Uterus (tissue), 2 donors: ENCODE measurements at regions not wholly inside any gene's neighbourhood (a gene's known extent, or its start where the extent isn't known, plus 50 kb on each side); places are given as distances from the start of the nearest gene placed in this dataset.

ENCODE experiments used
- CTCF ChIP-seq, 4 experiments: fragments of 200-600 bp in 2 of 4; fragments of 450-650 bp in 2 of 4; sonication (generic) in 2 of 4; IDR thresholded peaks; one replicate each; pipeline ENCODE4 v1.5.1; 2016 to 2019; ENCODE audit warnings: antibody characterized with exemption in 4 of 4, mild to moderate bottlenecking in 2 of 4, moderate library complexity in 1 of 4
- POLR2A ChIP-seq, 2 donors: fragments of 450-650 bp; IDR thresholded peaks; one replicate each; pipeline ENCODE4 v1.6.1; 2016; ENCODE audit warnings: antibody characterized with exemption in 2 of 2, mild to moderate bottlenecking in 1 of 2, moderate library complexity in 1 of 2

- TF ChIP-seq POLR2A (IDR thresholded peaks at IDR 0.05) (no peak), CTCF (IDR thresholded peaks at IDR 0.05) (no peak)
Observed at GRCh38 chr2:198762441-198762840, 695.3 kb downstream of the SATB2 start.
